K562 (cell line): ENCODE measurements at regions not wholly inside any gene's neighbourhood (a gene's known extent, or its start where the extent isn't known, plus 50 kb on each side); places are given as distances from the start of the nearest gene placed in this dataset.

Source experiments
- ATAC-seq: fragments of 200-7000 bp; cut with Tn5 transposase; 3 replicates; pipeline ENCODE4 v1.9.1; 2020; ENCODE audit warnings: moderate library complexity
- BruUV-seq: library from RNA; stranded (reverse); fragments of 400-500 nt; replicated peaks from 2 replicates; lab custom pipeline; 2021; lab: Mats Ljungman, UMichigan
- CTCF ChIA-PET: fragments of 300-600 bp; formaldehyde crosslinking; extraction: SDS; loops from one replicate; lab custom pipeline; 2021; ENCODE audit warnings: low intra/inter-chr PET ratio; lab: Yijun Ruan, JAX
- POLR2A ChIA-PET: fragments of 300-600, 350-650 bp; sonication (Branson Sonifier 250); formaldehyde crosslinking; extraction: SDS; loops from one replicate; lab custom pipeline; 2021; ENCODE audit warnings: antibody characterized with exemption, inconsistent platforms; lab: Yijun Ruan, JAX
- DNase-seq, 4 experiments: peaks; one replicate each; pipeline versions ENCODE4 v3.0.0 to v3.0.0-alpha.2; 2011 to 2018; ENCODE audit warnings: low spot score in 3 of 4, mixed read lengths in 3 of 4; ENCODE audit errors: extremely low read depth in 1 of 4
- FAIRE-seq: peaks from 2 replicates; lab custom pipeline; 2011; peaks lifted over from hg19 to GRCh38; lab: Jason Lieb, UNC
- H2AFZ ChIP-seq: 2 replicates; pipeline ENCODE4 v1.6.0; 2011; ENCODE audit warnings: low read depth, low read length, control low read depth, inconsistent platforms
- H3K27ac ChIP-seq: fragments of 200-600 bp; 3 replicates; pipeline ENCODE4 v1.8.0; 2011; ENCODE audit warnings: low read depth, mild to moderate bottlenecking, control low read depth, inconsistent platforms, low read length, moderate library complexity, mixed read lengths; ENCODE audit errors: extremely low read depth
- H3K27me3 ChIP-seq, 2 experiments: fragments of 300-600 bp in 1 of 2; 2 replicates in 1 of 2; 3 replicates in 1 of 2; pipeline versions ENCODE4 v1.6.0 to v1.8.0; 2011; ENCODE audit warnings: inconsistent platforms in 2 of 2, low read length in 2 of 2, mild to moderate bottlenecking in 1 of 2, mixed read lengths in 1 of 2, moderate library complexity in 1 of 2; ENCODE audit not compliant: control insufficient read depth in 2 of 2, insufficient read depth in 2 of 2
- H3K36me3 ChIP-seq: fragments of 300-600 bp; 3 replicates; pipeline ENCODE4 v1.8.0; 2011; ENCODE audit warnings: mild to moderate bottlenecking, low read length, inconsistent platforms; ENCODE audit not compliant: control insufficient read depth, insufficient read depth
- H3K4me1 ChIP-seq, 2 experiments: fragments of 200-600 bp in 1 of 2; replicated peaks in 1 of 2; 2 replicates in 1 of 2; 3 replicates in 1 of 2; pipeline versions ENCODE4 v1.5.1 to v1.8.0; 2011; ENCODE audit warnings: inconsistent platforms in 2 of 2, low read length in 2 of 2, mild to moderate bottlenecking in 1 of 2, mixed read lengths in 1 of 2, moderate library complexity in 1 of 2; ENCODE audit not compliant: control insufficient read depth in 2 of 2, insufficient read depth in 2 of 2
- H3K4me2 ChIP-seq: 2 replicates; pipeline ENCODE4 v1.6.1; 2011; ENCODE audit warnings: low read length, control low read depth, inconsistent platforms, mixed read lengths; ENCODE audit not compliant: insufficient read depth
- H3K4me3 ChIP-seq: fragments of 200-600 bp; sonication (generic), shearing (Covaris generic); 2 replicates; pipeline ENCODE4 v1.5.1; 2016; ENCODE audit warnings: control low read depth, inconsistent platforms
- H3K79me2 ChIP-seq: fragments of 200-600 bp; 3 replicates; pipeline ENCODE4 v1.8.0; 2011; ENCODE audit warnings: low read length, inconsistent platforms; ENCODE audit not compliant: control insufficient read depth, insufficient read depth
- H3K9ac ChIP-seq, 2 experiments: 2 replicates each; pipeline versions ENCODE4 v1.6.0 to v1.6.1; 2011; ENCODE audit warnings: low read depth in 2 of 2, low read length in 2 of 2, control low read depth in 1 of 2, inconsistent platforms in 1 of 2, mild to moderate bottlenecking in 1 of 2, mixed read lengths in 1 of 2; ENCODE audit not compliant: insufficient read depth in 1 of 2
- H3K9me1 ChIP-seq: one replicate; pipeline ENCODE4 v1.6.0; 2011; ENCODE audit warnings: inconsistent platforms, mild to moderate bottlenecking, low read length, moderate library complexity; ENCODE audit not compliant: control insufficient read depth, insufficient read depth
- H3K9me3 ChIP-seq: replicated peaks from 2 replicates; pipeline ENCODE4 v1.5.1; 2011; ENCODE audit warnings: low read depth, low read length, inconsistent platforms; ENCODE audit not compliant: control insufficient read depth, insufficient read depth
- H4K20me1 ChIP-seq: replicated peaks from 2 replicates; pipeline ENCODE4 v1.6.1; 2011; ENCODE audit warnings: low read length, inconsistent platforms, mixed read lengths; ENCODE audit not compliant: control insufficient read depth, insufficient read depth
- BCL6 ChIP-seq: fragments of 250-450 bp; sonication (Bioruptor Pico); IDR thresholded peaks from 2 replicates; pipeline ENCODE4 v1.4.0; 2020
- CXXC5 ChIP-seq: fragments of 250-450 bp; sonication (Bioruptor Pico); IDR thresholded peaks from 2 replicates; pipeline ENCODE4 v1.8.0; 2022; ENCODE audit warnings: inconsistent platforms, mild to moderate bottlenecking, moderate library complexity
- ETV1 ChIP-seq: fragments of 450-650 bp; conservative IDR thresholded peaks from 2 replicates; pipeline ENCODE4 v1.6.1; 2016; ENCODE audit warnings: missing genetic modification characterization, control low read depth, low read depth, missing compliant biosample characterization
- GTF2A2 ChIP-seq: IDR thresholded peaks from 2 replicates; pipeline ENCODE4 v1.6.1; 2016; ENCODE audit warnings: mild to moderate bottlenecking, missing genetic modification characterization, missing compliant biosample characterization
- HNRNPL ChIP-seq: fragments of 200-400 bp; formaldehyde crosslinking; IDR thresholded peaks from 2 replicates; pipeline ENCODE4 v1.6.1; 2017; ENCODE audit warnings: low read depth, mild to moderate bottlenecking, low read length
- HOXB6 ChIP-seq: fragments of 250-450 bp; sonication (Bioruptor Pico); IDR thresholded peaks from 2 replicates; pipeline ENCODE4 v1.5.1; 2022; ENCODE audit warnings: mild to moderate bottlenecking, borderline replicate concordance
- LEF1 ChIP-seq: fragments of 450-650 bp; IDR thresholded peaks from 2 replicates; pipeline ENCODE4 v1.6.1; 2016; ENCODE audit warnings: mild to moderate bottlenecking
- NCOA6 ChIP-seq: fragments of 450-650 bp; IDR thresholded peaks from 2 replicates; pipeline ENCODE4 v1.6.1; 2017; ENCODE audit warnings: mild to moderate bottlenecking
- NUFIP1 ChIP-seq: fragments of 450-650 bp; IDR thresholded peaks from 2 replicates; pipeline ENCODE4 v1.6.1; 2018; ENCODE audit not compliant: partially characterized antibody
- PKNOX1 ChIP-seq: fragments of 450-650 bp; IDR thresholded peaks from 2 replicates; pipeline ENCODE4 v1.6.1; 2016
- SMARCE1 ChIP-seq: fragments of 450-650 bp; IDR thresholded peaks from 2 replicates; pipeline ENCODE4 v1.7.1; 2016; ENCODE audit warnings: mild to moderate bottlenecking
- SNRNP70 ChIP-seq: fragments of 200-400 bp; formaldehyde crosslinking; optimal IDR thresholded peaks from 2 replicates; pipeline ENCODE3; 2017; ENCODE audit warnings: low read depth, low read length
- STAG1 ChIP-seq: sonication (generic); formaldehyde crosslinking; IDR thresholded peaks from 2 replicates; pipeline ENCODE4 v1.5.0; 2020; ENCODE audit warnings: missing genetic modification reagents, borderline replicate concordance
- TARDBP ChIP-seq: fragments of 450-650 bp; IDR thresholded peaks from 2 replicates; pipeline ENCODE4 v1.6.1; 2016
- THRAP3 ChIP-seq: fragments of 450-650 bp; IDR thresholded peaks from 2 replicates; pipeline ENCODE4 v1.6.1; 2016; ENCODE audit warnings: mild to moderate bottlenecking, inconsistent platforms, borderline replicate concordance
- ZC3H4 ChIP-seq: sonication (generic); formaldehyde crosslinking; IDR thresholded peaks from 2 replicates; pipeline ENCODE4 v1.9.0; 2021; ENCODE audit warnings: missing genetic modification reagents, borderline replicate concordance
- ZNF124 ChIP-seq: sonication (generic); formaldehyde crosslinking; IDR thresholded peaks from 2 replicates; pipeline ENCODE4 v1.8.1; 2022; ENCODE audit warnings: missing genetic modification reagents
- ZNF140 ChIP-seq: fragments of 250-450 bp; sonication (Bioruptor Pico); IDR thresholded peaks from 2 replicates; pipeline ENCODE4 v1.8.0; 2021; ENCODE audit warnings: moderate library complexity, mild to moderate bottlenecking, inconsistent platforms
- ZNF79 ChIP-seq: fragments of 250-450 bp; sonication (Bioruptor Pico); IDR thresholded peaks from 2 replicates; pipeline ENCODE4 v1.4.0; 2020; ENCODE audit warnings: low read depth, mild to moderate bottlenecking, moderate library complexity
- WGBS: fragments of 100-300 bp; shearing (Covaris generic); methylation state at CpG from one replicate; pipeline ENCODE4 v1.1.6; 2016; ENCODE audit warnings: low coverage, mixed read lengths; ENCODE audit not compliant: insufficient coverage; ENCODE audit errors: missing lambda C conversion rate; 5-methylcytosine and 5-hydroxymethylcytosine counted together
- in situ Hi-C: fragments of 300-500 bp; cut with MboI; formaldehyde crosslinking; loops from 4 replicates; pipeline ENCODE4 v1.15.0; 2018; ENCODE audit warnings: inconsistent platforms, mixed read lengths
- intact Hi-C: fragments of 100-400 bp; cut with micrococcal nuclease; formaldehyde crosslinking; loops from 2 replicates; pipeline ENCODE4 v1.14.2; 2022

GRCh38 chr14:21724090-21724973, 50.7 kb upstream of the OR4E1 start:
- H2AFZ ChIP-seq = no peak overlapping the region
- no peak overlapping the region for H3K4me3 ChIP-seq
- H3K27ac ChIP-seq = no peak overlapping the region
- no peak overlapping the region for H3K4me2 ChIP-seq
- intact Hi-C loops = no loop called here
- H3K27me3 ChIP-seq = peaks cover 0 to 6% of the 10 kb centered on the region in 2 experiments; a peak in 1 of 5 replicates
- no peak for FAIRE-seq
- DNase-seq = no peak
- no peaks in the 10 kb centered on the region for H3K36me3 ChIP-seq
- in situ Hi-C loops = no loop called here
- no TSS peak for BruUV-seq
- ChIA-PET CTCF (no interaction called here), POLR2A (no interaction called here)
- no peak for ATAC-seq
- H3K9me3 ChIP-seq = no peaks in the 10 kb centered on the region
- H4K20me1 ChIP-seq = no peaks in the 10 kb centered on the region
- H3K4me1 ChIP-seq = no peaks in the 10 kb centered on the region
- 0% methylated on average over 7 of the region's 8 CpGs for whole genome bisulfite sequencing
- H3K79me2 ChIP-seq = no peaks in the 10 kb centered on the region
- TF ChIP-seq ETV1 (tag) (no peak), LEF1 (no peak), PKNOX1 (no peak), STAG1 (no peak), HNRNPL (no peak), SNRNP70 (no peak), GTF2A2 (no peak), ZNF124 (no peak), SMARCE1 (no peak), NCOA6 (no peak), CXXC5 (CRISPR knock-in tag) (no peak), ZC3H4 (CRISPR knock-in tag) (no peak), ZNF79 (no peak), BCL6 (CRISPR knock-in tag) (no peak), TARDBP (no peak), THRAP3 (no peak), NUFIP1 (no peak), ZNF140 (CRISPR knock-in tag) (no peak), HOXB6 (no peak)
- no peak overlapping the region for H3K9ac ChIP-seq
- H3K9me1 ChIP-seq = no peaks in the 10 kb centered on the region
